Skin epidermis (tissue), 12 donors: ENCODE measurements at regions not wholly inside any gene's neighbourhood (a gene's known extent, or its start where the extent isn't known, plus 50 kb on each side); places are given as distances from the start of the nearest gene placed in this dataset.
A peak's percentile ranks its signal among the peaks of the same experiment; 100 is the strongest.
"Not testable (repeated sequence)": the region's sequence is repeated elsewhere in the genome, so short reads cannot be mapped to it uniquely, and the experiment has no call there.

ENCODE experiments used
- H3K27ac ChIP-seq, 21 experiments: fragments of 200-600 bp; sonication (generic) in 11 of 21; one replicate each; pipeline ENCODE4 v1.5.0; 2020; ENCODE audit warnings: mild to moderate bottlenecking in 3 of 21, inconsistent platforms in 2 of 21, moderate library complexity in 2 of 21
- H3K4me3 ChIP-seq, 7 experiments: fragments of 200-600 bp; sonication (generic) in 2 of 7; one replicate each; pipeline ENCODE4 v1.5.0; 2020; ENCODE audit warnings: inconsistent platforms in 2 of 7, mild to moderate bottlenecking in 2 of 7, moderate library complexity in 1 of 7

GRCh38 chr11:112525270-112525669 is 264.6 kb upstream of the PLET1 start:
- Histone ChIP-seq H3K27ac (peak overlapping the region in 4 of 21 experiments; percentile 14 to 51 (median 45)), H3K4me3 (no peak overlapping the region)

- Histone ChIP-seq H3K27ac (peak overlapping the region in 2 of 21 experiments; percentile 40 to 41), H3K4me3 (no peak overlapping the region)
Measured at GRCh38 chr11:112525844-112526590, 265.4 kb upstream of the PLET1 start.

- no peak overlapping the region for H3K4me3 ChIP-seq
- H3K27ac ChIP-seq, result peak overlapping the region in 1 of 21 experiments; percentile 32
Measured at GRCh38 chr11:112526699-112527416, 266.2 kb upstream of the PLET1 start.

GRCh38 chr11:112529071-112529470 is 268.4 kb upstream of the PLET1 start:
- Histone ChIP-seq H3K4me3 (no peak overlapping the region), H3K27ac (no peak overlapping the region)

DNA sequence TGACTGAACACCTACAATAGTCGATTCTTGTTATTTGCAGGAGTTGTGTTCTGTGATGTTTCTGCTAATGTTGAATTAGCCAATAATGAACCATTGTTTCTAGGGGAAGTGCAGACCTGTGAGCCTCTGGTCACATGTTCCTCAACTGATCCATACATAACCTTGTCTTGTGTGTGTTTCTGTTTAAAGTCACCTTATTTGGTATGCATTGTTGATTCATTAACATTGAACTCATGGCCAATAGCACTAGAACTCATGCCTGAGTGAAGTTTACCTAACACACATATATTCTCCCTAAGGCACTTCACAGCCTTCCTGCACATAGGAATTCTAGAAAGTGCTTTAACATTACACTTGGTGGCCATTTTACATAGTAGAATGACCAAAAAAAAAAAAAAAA is 271.8 kb upstream of the PLET1 start:
- H3K4me3 ChIP-seq, result no peak overlapping the region
- no peak overlapping the region for H3K27ac ChIP-seq

GRCh38 chr11:112533682-112534081 is 273.0 kb upstream of the PLET1 start:
- Histone ChIP-seq H3K4me3 (no peak overlapping the region), H3K27ac (no peak overlapping the region)

DNA sequence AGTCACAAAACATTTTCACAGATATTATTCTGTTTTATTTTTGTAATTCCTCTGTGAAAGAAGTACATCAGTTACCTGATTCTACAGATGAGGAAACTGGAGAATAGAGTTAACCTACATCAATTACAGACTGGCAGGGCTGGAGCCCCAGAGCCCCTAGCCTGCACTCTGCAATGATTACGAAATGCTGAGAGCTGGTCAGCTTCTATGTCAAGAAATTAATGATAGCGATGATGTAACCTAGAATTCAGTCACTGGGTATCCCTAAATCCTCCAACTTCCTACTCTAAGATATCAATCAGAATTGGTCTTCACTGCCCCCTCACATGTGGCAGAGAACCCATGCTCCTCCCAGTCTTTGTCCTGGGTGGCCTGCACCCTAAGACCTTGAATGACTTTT is 273.5 kb upstream of the PLET1 start:
- Histone ChIP-seq H3K4me3 (no peak overlapping the region), H3K27ac (no peak overlapping the region)

DNA sequence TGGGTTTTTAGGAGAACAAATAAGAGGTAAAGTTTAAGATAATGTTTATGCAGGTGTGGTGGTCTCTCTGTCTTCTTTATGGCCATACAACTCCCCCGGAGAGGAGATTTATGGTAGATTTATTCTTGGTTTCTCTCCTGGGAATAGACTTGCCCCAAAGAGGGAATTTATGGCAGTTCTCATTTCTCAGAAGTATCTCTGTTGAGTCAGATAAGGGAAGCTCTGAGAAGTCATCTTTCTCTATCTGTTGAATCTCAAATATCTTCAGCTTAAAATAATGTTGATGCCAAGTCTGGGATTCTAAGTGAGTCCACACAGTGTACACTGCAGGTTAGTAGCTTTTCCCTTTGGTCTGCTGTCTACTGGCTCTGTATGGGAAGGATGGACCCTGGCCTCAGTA is 276.4 kb upstream of the PLET1 start:
- Histone ChIP-seq H3K4me3 (no peak overlapping the region), H3K27ac (no peak overlapping the region)

DNA sequence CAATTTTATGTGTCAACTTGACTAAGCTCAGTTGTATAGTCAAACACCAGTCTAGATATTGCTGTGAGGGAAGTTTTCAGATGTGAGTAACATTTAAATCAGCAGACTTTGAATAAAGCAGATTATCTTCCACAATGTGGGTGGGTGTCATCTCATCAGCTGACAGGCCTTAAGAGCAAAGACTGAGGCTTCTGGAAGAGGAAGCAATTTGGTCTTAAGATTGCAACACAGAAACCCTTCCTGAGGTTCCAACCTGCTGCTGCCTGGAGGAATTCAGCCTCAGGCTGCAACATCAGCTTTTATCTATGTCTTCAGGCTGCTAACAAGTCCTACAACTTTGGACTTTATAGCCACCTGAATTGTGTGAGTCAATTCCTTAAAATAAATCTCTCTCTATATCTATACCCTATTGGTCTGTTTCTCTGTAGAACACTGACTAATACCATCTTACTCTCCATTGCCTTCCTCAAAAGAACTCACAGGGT is 277.2 kb upstream of the PLET1 start:
- Histone ChIP-seq H3K27ac (no peak overlapping the region), H3K4me3 (no peak overlapping the region)

DNA sequence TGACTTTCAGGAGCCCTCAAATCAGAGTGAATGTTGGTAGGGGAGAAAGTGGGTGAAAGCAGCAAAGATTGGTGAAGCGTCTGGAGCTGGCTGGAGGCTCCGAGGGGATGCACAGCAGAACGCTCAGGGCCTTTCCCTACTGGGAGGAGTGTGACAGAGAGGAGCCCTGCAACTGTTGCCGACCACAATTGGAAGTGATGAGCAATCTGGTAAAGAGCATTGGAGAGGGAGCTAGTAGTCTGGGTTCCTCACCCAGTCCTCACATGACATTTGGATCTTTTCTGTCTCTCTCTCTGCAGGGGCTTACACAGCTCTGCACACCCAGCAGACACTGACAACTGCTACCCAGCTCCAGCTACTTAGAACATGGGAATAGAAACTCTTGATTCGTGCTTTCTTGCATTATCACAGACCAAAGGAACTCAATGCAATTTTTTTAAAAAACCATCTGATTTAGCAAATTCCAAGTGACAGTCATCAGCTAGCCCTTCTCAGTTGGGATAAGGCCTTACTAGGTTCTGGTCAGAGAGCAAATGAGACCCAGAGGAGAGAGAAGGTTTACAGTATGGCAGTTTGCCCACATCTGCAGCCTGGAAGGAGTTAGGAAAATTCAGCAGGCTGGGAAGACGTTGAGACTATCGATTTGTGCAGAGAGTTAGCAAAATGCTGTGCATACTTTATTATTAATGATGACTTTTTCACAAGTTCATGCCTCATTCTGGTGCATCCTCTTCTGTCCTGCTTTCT is 278.0 kb upstream of the PLET1 start:
- H3K27ac ChIP-seq, result no peak overlapping the region
- H3K4me3 ChIP-seq, result no peak overlapping the region

GRCh38 chr11:112539281-112539555 is 278.6 kb upstream of the PLET1 start:
- not testable (repeated sequence) for H3K4me3 ChIP-seq, H3K27ac ChIP-seq

DNA sequence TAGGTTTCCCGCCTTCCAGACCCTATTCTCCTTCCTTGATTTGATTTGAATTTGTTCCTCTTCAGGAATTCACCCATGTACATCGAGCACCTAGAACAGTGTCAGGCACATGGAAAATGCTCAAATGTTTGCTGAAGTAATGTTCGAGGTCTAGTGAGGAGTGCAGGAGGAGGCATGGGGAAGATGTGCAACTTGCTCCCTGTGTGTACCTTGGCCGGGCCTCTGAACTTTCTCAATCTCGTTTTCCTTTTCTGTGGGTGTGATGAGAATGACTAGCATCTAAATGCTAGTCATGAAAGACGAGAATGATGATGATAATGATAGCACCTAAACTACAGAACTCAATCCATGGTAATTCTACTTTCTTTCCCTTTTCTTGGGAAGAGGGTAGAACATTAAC is 279.1 kb upstream of the PLET1 start:
- H3K27ac ChIP-seq, result no peak overlapping the region
- no peak overlapping the region for H3K4me3 ChIP-seq

DNA sequence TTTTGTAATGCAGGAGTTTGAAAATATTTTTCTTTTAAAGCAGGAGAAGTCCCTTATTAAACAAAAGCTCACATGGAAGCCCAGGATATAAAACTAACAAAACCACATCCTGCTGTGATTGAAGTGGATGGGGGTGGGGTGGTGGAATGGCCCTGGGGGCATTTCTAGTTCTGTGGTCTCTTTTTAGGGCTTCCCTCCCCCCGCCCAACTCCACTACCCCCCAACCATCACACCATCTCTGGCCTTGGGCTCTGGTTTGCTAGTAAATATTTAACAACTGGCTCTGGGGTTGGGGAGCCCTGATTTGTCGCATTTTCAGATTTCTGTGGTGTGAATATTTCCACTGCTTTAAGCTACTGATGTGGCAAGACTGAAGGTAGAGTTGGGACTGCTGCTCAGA is 279.6 kb upstream of the PLET1 start:
- no peak overlapping the region for H3K4me3 ChIP-seq
- H3K27ac ChIP-seq, result no peak overlapping the region

DNA sequence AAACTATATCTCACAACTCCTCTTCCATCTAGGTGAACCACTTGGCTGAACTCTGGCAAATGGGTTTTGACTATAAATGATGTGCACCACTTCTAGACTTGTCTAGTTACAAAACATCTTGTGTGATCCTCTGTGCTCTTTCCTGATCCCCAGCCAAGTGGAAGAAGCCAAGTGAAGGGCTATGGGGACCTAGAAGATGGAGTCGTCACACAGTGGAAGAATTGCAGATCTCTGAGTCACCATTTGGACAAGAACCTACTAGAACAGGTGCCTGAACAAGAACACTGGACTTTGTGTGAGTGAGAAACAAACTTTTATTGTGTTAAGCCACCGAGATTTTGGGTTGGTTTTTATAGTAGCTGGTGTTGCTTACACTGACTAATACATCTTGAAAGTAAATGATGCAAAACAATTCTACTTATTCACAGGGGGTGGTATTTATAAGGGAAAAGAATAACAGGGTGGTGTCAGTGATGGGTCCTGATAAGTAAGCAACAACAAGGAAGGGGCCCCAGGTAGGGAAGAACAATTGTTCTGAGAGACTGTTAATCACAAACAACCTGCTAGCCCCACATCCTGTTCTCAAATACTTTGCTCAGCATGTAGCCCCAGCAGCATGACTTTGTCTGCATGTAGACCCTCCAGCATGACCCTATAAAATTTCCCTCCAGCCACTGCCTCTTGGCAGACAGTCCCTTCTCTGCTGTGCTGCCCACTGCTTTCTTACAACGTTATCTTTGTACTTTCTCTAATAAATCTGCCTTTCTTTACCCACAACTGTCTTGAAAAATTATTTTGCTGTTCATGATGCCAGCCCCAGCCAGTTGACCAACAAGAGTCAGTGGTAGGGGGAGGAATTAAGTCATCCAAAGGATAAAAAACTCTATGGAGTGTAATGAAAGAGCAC is 280.7 kb upstream of the PLET1 start:
- Histone ChIP-seq H3K4me3 (no peak overlapping the region), H3K27ac (no peak overlapping the region)

DNA sequence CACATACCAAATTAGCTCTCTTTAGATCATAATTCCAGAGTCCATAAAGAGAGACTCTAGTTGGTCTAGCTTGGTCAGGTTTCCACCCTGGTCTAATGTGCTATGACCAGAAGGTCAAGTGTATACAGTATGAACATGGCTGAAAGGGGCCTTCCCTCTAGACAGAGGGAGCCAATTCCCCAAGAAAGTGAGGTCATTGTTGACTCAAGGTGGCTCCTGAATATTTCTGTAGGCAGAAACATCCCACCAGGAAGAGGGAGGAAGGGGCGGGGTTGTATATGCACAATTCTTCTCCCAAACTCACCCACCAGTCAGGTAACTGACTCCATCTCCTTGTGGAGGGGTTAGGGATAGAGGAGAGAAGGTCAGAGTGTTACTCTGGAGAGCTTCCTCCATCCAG is 281.8 kb upstream of the PLET1 start:
- H3K4me3 ChIP-seq, result no peak overlapping the region

DNA sequence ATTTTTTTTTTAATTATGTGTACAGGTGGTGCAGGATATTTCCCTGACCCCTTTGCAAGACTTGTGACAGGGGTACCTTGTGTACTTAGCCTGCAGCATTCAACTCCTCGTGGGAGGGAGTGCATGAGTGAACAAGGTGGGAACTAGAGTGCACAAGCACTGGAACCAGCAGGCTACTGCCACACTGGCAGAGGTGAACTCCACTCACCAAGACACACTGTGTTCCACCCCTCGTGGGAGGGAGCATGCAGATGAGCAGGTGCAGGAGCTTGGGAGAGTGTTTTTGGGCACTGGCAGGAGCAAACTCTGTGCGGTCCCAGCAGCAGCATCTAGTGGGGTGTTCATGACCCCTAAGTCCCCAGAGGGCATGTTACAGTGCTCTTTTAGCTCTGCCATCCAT is 282.7 kb upstream of the PLET1 start:
- Histone ChIP-seq H3K27ac (no peak overlapping the region), H3K4me3 (no peak overlapping the region)

More for the DNA sequence above, 281.8 kb upstream of the PLET1 start:
- no peak overlapping the region for H3K27ac ChIP-seq

DNA sequence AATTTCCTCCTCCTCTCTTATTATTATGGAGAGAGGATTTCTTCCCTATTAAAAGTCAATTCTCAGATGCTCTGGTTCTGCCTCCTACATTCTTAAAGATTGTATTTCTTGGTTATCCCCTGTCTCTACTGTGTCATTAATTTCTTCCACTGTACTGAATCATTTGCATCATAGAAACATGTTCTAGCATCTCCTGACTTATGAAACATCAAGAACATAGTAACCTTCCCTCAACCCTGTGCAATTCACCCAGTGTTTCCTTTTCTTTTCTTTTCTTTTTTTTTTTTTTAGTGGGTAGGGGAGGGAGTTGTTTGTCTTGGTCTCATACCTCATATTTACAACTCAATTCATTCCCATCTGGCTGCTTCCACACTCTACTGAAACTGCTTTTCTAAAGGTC is 288.0 kb upstream of the PLET1 start:
- no peak overlapping the region for H3K27ac ChIP-seq
- no peak overlapping the region for H3K4me3 ChIP-seq

DNA sequence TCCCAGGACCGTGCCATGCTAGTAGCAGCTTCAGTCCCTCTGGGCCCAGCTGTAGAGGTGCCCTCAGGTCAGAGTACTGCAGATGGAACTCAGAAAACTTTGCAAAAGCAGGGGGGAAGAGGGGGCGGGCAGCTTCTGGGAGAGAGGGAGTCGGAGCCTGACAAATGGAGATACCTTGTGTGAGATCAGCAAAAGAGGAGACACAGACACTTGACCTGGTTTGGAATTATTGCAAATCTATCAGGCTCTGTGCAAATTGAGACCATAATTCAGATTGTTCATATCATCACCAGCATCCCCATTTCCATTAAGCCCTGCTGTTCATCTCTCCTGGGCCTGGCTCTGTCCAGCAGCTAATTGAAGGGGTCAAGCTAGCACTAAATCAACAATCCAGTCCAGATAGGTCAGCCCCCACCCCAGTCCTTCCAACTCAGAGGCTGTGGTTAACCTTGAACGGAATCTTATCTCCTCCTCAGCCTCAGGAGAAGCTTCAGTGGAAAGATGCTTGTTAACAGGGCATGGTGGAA is 292.6 kb upstream of the PLET1 start:
- Histone ChIP-seq H3K4me3 (no peak overlapping the region), H3K27ac (no peak overlapping the region)

GRCh38 chr11:112554586-112554985 is 293.9 kb upstream of the PLET1 start:
- Histone ChIP-seq H3K27ac (no peak overlapping the region), H3K4me3 (no peak overlapping the region)
